Spinal cord (tissue), 9 donors: ENCODE measurements at regions not wholly inside any gene's neighbourhood (a gene's known extent, or its start where the extent isn't known, plus 50 kb on each side); places are given as distances from the start of the nearest gene placed in this dataset.
"Not testable (repeated sequence)": the region's sequence is repeated elsewhere in the genome, so short reads cannot be mapped to it uniquely, and the experiment has no call there.

Experiments used
- DNase-seq, 6 donors: peaks; one replicate each; pipeline versions ENCODE4 v3.0.0 to v3.0.0-alpha.2; 2013 to 2015; ENCODE audit warnings: low spot score in 6 of 6, low read depth in 4 of 6
- H3K27ac ChIP-seq: one replicate; pipeline ENCODE4 v1.5.1; 2013; ENCODE audit warnings: low read depth, low read length, control low read depth
- H3K27me3 ChIP-seq: one replicate; pipeline ENCODE4 v1.6.1; 2013; ENCODE audit warnings: low read length; ENCODE audit not compliant: control insufficient read depth, insufficient read depth
- H3K36me3 ChIP-seq: one replicate; pipeline ENCODE4 v1.6.1; 2013; ENCODE audit warnings: low read length; ENCODE audit not compliant: control insufficient read depth, insufficient read depth
- H3K4me1 ChIP-seq: one replicate; pipeline ENCODE4 v1.6.1; 2013; ENCODE audit warnings: low read length; ENCODE audit not compliant: control insufficient read depth, insufficient read depth
- H3K4me3 ChIP-seq: one replicate; pipeline ENCODE4 v1.5.1; 2013; ENCODE audit warnings: low read depth, low read length, control low read depth
- H3K9me3 ChIP-seq: one replicate; pipeline ENCODE4 v1.6.1; 2013; ENCODE audit warnings: low read length; ENCODE audit not compliant: control insufficient read depth, insufficient read depth
- WGBS: methylation state at CpG from one replicate; pipeline ENCODE4 v1.1.5; 2013; ENCODE audit warnings: missing lambda C conversion rate; ENCODE audit not compliant: insufficient coverage; 5-methylcytosine and 5-hydroxymethylcytosine counted together
- donor health status: healthy.

GRCh38 chr5:120146787-120147186, 317.3 kb upstream of the PRR16 start:
- no peaks in the 10 kb centered on the region for H3K4me1 ChIP-seq
- no peak overlapping the region for H3K27ac ChIP-seq
- peaks cover 6% of the 10 kb centered on the region for H3K9me3 ChIP-seq
- H3K4me3 ChIP-seq: no peak overlapping the region
- no peaks in the 10 kb centered on the region for H3K36me3 ChIP-seq
- H3K27me3 ChIP-seq: no peaks in the 10 kb centered on the region
- no peak for DNase-seq
- WGBS: no CpG with 5 or more reads among the region's 1 CpG

DNA sequence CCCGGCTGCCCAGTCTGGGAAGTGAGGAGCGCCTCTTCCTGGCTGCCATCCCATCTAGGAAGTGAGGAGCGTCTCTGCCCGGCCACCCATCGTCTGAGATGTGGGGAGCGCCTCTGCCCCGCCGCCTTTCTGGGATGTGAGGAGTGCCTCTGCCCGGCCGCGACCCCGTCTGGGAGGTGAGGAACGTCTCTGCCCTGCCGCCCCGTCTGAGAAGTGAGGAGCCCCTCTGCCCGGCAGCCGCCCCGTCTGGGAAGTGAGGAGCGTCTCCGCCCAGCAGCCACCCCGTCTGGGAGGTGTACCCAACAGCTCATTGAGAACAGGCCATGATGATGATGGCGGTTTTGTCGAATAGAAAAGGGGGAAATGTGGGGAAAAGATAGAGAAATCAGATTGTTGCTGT, 316.2 kb upstream of the PRR16 start:
- H3K27ac ChIP-seq, H3K36me3 ChIP-seq, H3K4me3 ChIP-seq, H3K9me3 ChIP-seq, H3K27me3 ChIP-seq, H3K4me1 ChIP-seq, DNase-seq: not testable (repeated sequence)
- WGBS: 97% methylated on average over 13 of the region's 23 CpGs

GRCh38 chr5:120150770-120151169, 313.3 kb upstream of the PRR16 start:
- peak in 1 of 6 donors; percentile 8 for DNase-seq
- Histone ChIP-seq H3K27me3 (no peaks in the 10 kb centered on the region), H3K4me1 (no peaks in the 10 kb centered on the region), H3K27ac (no peak overlapping the region), H3K9me3 (no peaks in the 10 kb centered on the region), H3K36me3 (no peaks in the 10 kb centered on the region), H3K4me3 (no peak overlapping the region)
- WGBS: 83% methylated on average over 1 of the region's 2 CpGs

- Histone ChIP-seq H3K27me3 (no peaks in the 10 kb centered on the region), H3K27ac (no peak overlapping the region), H3K4me1 (no peaks in the 10 kb centered on the region), H3K36me3 (no peaks in the 10 kb centered on the region), H3K9me3 (no peaks in the 10 kb centered on the region), H3K4me3 (no peak overlapping the region)
- WGBS: no CpG with 5 or more reads among the region's 1 CpG
- DNase-seq: no peak
These were observed 312.9 kb upstream of the PRR16 start for GRCh38 chr5:120151181-120151580.

GRCh38 chr5:120151825-120152224, 312.3 kb upstream of the PRR16 start:
- 100% methylated on average over 1 of the region's 1 CpG for WGBS
- Histone ChIP-seq H3K4me1 (no peaks in the 10 kb centered on the region), H3K36me3 (no peaks in the 10 kb centered on the region), H3K9me3 (no peaks in the 10 kb centered on the region), H3K27me3 (no peaks in the 10 kb centered on the region), H3K27ac (no peak overlapping the region), H3K4me3 (no peak overlapping the region)
- no peak for DNase-seq

DNA sequence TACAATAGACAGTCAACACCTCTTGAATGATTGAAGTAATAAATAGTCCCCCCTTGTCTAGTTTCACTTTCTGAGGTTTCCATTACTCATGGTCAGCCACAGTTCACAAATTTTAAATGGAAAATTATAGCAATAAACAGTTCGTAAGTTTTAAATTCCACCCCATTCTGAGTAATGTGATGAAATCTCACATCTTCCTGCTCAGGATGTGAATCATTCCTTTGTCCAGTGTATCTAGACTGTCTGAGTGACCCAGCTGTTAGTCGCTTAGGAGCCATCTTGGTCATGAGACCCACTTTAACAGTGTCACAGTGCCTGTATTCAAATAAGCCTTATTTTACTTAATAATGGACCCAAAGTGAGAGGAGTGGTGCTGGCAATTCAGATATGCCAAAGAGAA, 311.6 kb upstream of the PRR16 start:
- H3K36me3 ChIP-seq: no peaks in the 10 kb centered on the region
- no peaks in the 10 kb centered on the region for H3K9me3 ChIP-seq
- no peak for DNase-seq
- no peak overlapping the region for H3K4me3 ChIP-seq
- WGBS: 83% methylated on average over 1 of the region's 2 CpGs
- no peaks in the 10 kb centered on the region for H3K4me1 ChIP-seq
- H3K27ac ChIP-seq: no peak overlapping the region
- H3K27me3 ChIP-seq: no peaks in the 10 kb centered on the region

DNA sequence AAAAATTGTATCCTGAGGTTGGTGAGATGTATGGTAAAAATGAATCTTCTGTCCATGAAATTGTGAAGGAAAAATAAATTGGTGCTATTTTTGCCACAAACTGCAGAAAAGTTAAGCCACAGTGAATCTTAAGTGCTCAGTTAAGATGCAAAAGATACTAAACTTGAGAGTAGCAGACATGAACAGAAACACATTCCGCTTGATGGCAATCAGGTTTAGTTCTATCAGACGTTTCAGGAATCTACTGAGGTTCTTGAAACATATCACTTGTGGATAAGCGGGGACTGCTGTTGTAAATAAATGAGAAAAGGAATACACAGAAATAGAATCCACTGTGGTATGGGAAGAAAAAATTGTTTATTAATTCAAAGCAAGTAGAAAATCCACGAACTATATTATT, 311.2 kb upstream of the PRR16 start:
- Histone ChIP-seq H3K4me1 (no peaks in the 10 kb centered on the region), H3K4me3 (no peak overlapping the region), H3K27ac (no peak overlapping the region), H3K9me3 (no peaks in the 10 kb centered on the region), H3K27me3 (no peaks in the 10 kb centered on the region), H3K36me3 (no peaks in the 10 kb centered on the region)
- 94% methylated on average over 3 of the region's 4 CpGs for WGBS
- peak in 1 of 6 donors; percentile 34 for DNase-seq

DNA sequence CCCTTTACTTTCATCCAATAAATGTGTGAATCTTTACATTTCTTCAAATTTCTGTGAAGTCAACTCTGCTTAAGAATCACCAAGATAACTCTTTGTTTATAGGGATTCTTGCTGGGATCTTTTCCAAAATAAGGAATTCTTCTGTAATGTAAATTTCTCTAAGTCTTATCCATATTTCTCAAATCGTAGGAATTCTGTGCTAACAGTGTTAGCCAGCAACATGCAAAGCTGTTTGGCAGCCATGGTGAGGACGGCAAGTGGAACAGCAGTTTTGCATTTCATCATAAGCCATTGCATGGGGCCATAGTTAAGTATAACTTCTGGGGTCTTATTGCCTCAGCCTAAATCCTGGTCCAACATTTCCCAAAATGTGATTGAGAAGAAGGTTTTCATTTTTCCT, 310.5 kb upstream of the PRR16 start:
- H3K27ac ChIP-seq: no peak overlapping the region
- H3K27me3 ChIP-seq: no peaks in the 10 kb centered on the region
- DNase-seq: peak in 1 of 6 donors; percentile 63
- no peak overlapping the region for H3K4me3 ChIP-seq
- H3K4me1 ChIP-seq: no peaks in the 10 kb centered on the region
- no peaks in the 10 kb centered on the region for H3K9me3 ChIP-seq
- H3K36me3 ChIP-seq: no peaks in the 10 kb centered on the region
- WGBS: 75% methylated on average over 1 of the region's 2 CpGs

- Histone ChIP-seq H3K27ac (no peak overlapping the region), H3K4me1 (no peaks in the 10 kb centered on the region), H3K36me3 (no peaks in the 10 kb centered on the region), H3K4me3 (no peak overlapping the region), H3K27me3 (no peaks in the 10 kb centered on the region), H3K9me3 (no peaks in the 10 kb centered on the region)
- no CpG with 5 or more reads among the region's 1 CpG for WGBS
- no peak for DNase-seq
These were observed 308.2 kb upstream of the PRR16 start for GRCh38 chr5:120155873-120156272.

GRCh38 chr5:120158211-120158610, 305.9 kb upstream of the PRR16 start:
- DNase-seq: no peak
- Histone ChIP-seq H3K4me1 (no peaks in the 10 kb centered on the region), H3K36me3 (no peaks in the 10 kb centered on the region), H3K9me3 (no peaks in the 10 kb centered on the region), H3K27ac (no peak overlapping the region), H3K27me3 (no peaks in the 10 kb centered on the region), H3K4me3 (no peak overlapping the region)
- no CpG with 5 or more reads among the region's 1 CpG for WGBS
